Tibial nerve (tissue), 4 donors: ENCODE measurements at regions not wholly inside any gene's neighbourhood (a gene's known extent, or its start where the extent isn't known, plus 50 kb on each side); places are given as distances from the start of the nearest gene placed in this dataset.

Experiments used
- EP300 ChIP-seq, 2 donors: sonication (generic); formaldehyde crosslinking; IDR thresholded peaks; one replicate each; pipeline ENCODE4 v1.6.1; 2017; ENCODE audit warnings: antibody characterized with exemption in 2 of 2, mild to moderate bottlenecking in 1 of 2
- POLR2A ChIP-seq, 2 donors: fragments of 450-650 bp; IDR thresholded peaks; one replicate each; pipeline ENCODE4 v1.6.1; 2017; ENCODE audit warnings: antibody characterized with exemption in 2 of 2, mild to moderate bottlenecking in 2 of 2, moderate library complexity in 2 of 2
- TF ChIP-seq, protein P1 (sequence below), 5 experiments: fragments of 200-600 bp in 3 of 5; fragments of 450-650 bp in 2 of 5; sonication (generic) in 3 of 5; IDR thresholded peaks; one replicate each; pipeline ENCODE4 v1.5.1; 2016 to 2019; ENCODE audit warnings: antibody characterized with exemption in 5 of 5, mild to moderate bottlenecking in 3 of 5, moderate library complexity in 2 of 5

DNA sequence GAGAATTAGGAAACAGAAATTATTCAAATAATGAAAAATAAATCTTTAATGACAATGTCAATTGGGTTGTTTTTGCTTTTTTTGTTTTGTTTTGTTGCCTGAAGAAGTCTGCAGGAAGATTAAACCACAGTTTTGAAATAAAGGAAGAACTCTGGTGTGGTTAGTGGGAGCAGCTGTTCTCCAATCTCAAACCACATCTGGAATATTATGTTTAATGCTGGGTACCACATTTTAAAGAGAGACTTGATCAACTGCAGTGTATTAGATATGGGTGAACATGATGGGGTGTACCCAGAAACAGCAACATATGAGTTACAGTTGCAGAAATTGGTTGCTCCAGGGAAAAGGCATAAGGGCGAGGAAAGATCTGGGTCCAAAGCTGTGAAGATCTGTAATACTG is 171.2 kb upstream of the RPL34 start:
- TF ChIP-seq, protein P1, sequence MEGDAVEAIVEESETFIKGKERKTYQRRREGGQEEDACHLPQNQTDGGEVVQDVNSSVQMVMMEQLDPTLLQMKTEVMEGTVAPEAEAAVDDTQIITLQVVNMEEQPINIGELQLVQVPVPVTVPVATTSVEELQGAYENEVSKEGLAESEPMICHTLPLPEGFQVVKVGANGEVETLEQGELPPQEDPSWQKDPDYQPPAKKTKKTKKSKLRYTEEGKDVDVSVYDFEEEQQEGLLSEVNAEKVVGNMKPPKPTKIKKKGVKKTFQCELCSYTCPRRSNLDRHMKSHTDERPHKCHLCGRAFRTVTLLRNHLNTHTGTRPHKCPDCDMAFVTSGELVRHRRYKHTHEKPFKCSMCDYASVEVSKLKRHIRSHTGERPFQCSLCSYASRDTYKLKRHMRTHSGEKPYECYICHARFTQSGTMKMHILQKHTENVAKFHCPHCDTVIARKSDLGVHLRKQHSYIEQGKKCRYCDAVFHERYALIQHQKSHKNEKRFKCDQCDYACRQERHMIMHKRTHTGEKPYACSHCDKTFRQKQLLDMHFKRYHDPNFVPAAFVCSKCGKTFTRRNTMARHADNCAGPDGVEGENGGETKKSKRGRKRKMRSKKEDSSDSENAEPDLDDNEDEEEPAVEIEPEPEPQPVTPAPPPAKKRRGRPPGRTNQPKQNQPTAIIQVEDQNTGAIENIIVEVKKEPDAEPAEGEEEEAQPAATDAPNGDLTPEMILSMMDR (IDR thresholded peaks at IDR 0.05): no peak
- no peak for TF ChIP-seq POLR2A (IDR thresholded peaks at IDR 0.05)
- no peak for TF ChIP-seq EP300 (IDR thresholded peaks at IDR 0.05)
